A549 (cell line): ENCODE measurements at regions not wholly inside any gene's neighbourhood (a gene's known extent, or its start where the extent isn't known, plus 50 kb on each side); places are given as distances from the start of the nearest gene placed in this dataset.

Source experiments
- ATAC-seq, 2 experiments: fragments of 200-7000 bp in 1 of 2; fragments of >200 bp in 1 of 2; cut with Nextera tagmentation in 1 of 2; cut with Tn5 transposase in 1 of 2; 3 replicates each; pipeline versions ENCODE4 v1.8.0 to v1.9.1; 2018 to 2020; ENCODE audit warnings: mild to moderate bottlenecking in 1 of 2, moderate library complexity in 1 of 2
- CTCF ChIA-PET: fragments of 300-600 bp; sonication (Branson Sonifier 250); formaldehyde crosslinking; extraction: SDS; loops from one replicate; lab custom pipeline; 2021; ENCODE audit warnings: antibody characterized with exemption, inconsistent platforms; lab: Yijun Ruan, JAX
- POLR2A ChIA-PET: fragments of 350-600 bp; formaldehyde crosslinking; extraction: SDS; loops from one replicate; lab custom pipeline; 2021; ENCODE audit warnings: antibody characterized with exemption, inconsistent platforms; lab: Yijun Ruan, JAX
- DNase-seq, 2 experiments: peaks; one replicate each; pipeline versions ENCODE4 v3.0.0 to v3.0.0-alpha.2; 2011 to 2016; ENCODE audit warnings: low read depth in 1 of 2, low spot score in 1 of 2
- FAIRE-seq: peaks from 2 replicates; lab custom pipeline; 2011; peaks lifted over from hg19 to GRCh38; lab: Jason Lieb, UNC
- H3K27ac ChIP-seq, 2 experiments: fragments of >200 bp; sonication (Bioruptor Twin); formaldehyde crosslinking; 3 replicates each; pipeline ENCODE4 v1.5.1; 2016 to 2017
- H3K4me1 ChIP-seq: fragments of >200 bp; sonication (Bioruptor Twin); formaldehyde crosslinking; 3 replicates; pipeline ENCODE4 v1.6.1; 2016
- H3K4me2 ChIP-seq: fragments of >200 bp; sonication (Bioruptor Twin); formaldehyde crosslinking; 3 replicates; pipeline ENCODE4 v1.6.1; 2016
- H3K4me3 ChIP-seq: fragments of >200 bp; sonication (Bioruptor Twin); formaldehyde crosslinking; 3 replicates; pipeline ENCODE4 v1.5.1; 2016
- H3K9me3 ChIP-seq: fragments of >200 bp; sonication (Bioruptor Twin); formaldehyde crosslinking; 3 replicates; pipeline ENCODE4 v1.6.1; 2016
- CBX8 ChIP-seq: fragments of 200-600 bp; sonication (generic); IDR thresholded peaks from 2 replicates; pipeline ENCODE4 v1.6.1; 2016
- CEBPB ChIP-seq, 2 experiments: fragments of >200 bp in 1 of 2; sonication (Bioruptor Twin) in 1 of 2; formaldehyde crosslinking in 1 of 2; IDR thresholded peaks; 2 replicates each; pipeline ENCODE4 v1.6.1; 2012 to 2016
- ESRRA ChIP-seq: fragments of 150-350 bp; IDR thresholded peaks from 2 replicates; pipeline ENCODE4 v1.6.1; 2014; ENCODE audit warnings: mild to moderate bottlenecking, low read length, borderline replicate concordance
- FOSL2 ChIP-seq, 2 experiments: fragments of 450-650 bp in 1 of 2; fragments of >200 bp in 1 of 2; sonication (Bioruptor Twin) in 1 of 2; formaldehyde crosslinking; IDR thresholded peaks; 2 replicates each; pipeline versions ENCODE4 v1.5.0 to v1.6.1; 2016 to 2020; ENCODE audit warnings: mild to moderate bottlenecking in 1 of 2, moderate library complexity in 1 of 2
- GATA3 ChIP-seq: IDR thresholded peaks from 2 replicates; pipeline ENCODE4 v1.6.1; 2012; ENCODE audit warnings: borderline replicate concordance
- HDAC2 ChIP-seq: fragments of 200-600 bp; sonication (generic); IDR thresholded peaks from 2 replicates; pipeline ENCODE4 v1.6.1; 2016
- HEYL ChIP-seq: fragments of 250-450 bp; sonication (Bioruptor Pico); IDR thresholded peaks from 2 replicates; pipeline ENCODE4 v1.8.0; 2021; ENCODE audit warnings: mild to moderate bottlenecking, moderate library complexity
- HOXB13 ChIP-seq: fragments of 250-450 bp; sonication (Bioruptor Pico); IDR thresholded peaks from 2 replicates; pipeline ENCODE4 v1.5.0; 2020; ENCODE audit warnings: low read depth, mild to moderate bottlenecking, moderate library complexity
- KDM5A ChIP-seq: fragments of 200-600 bp; sonication (generic); IDR thresholded peaks from 2 replicates; pipeline ENCODE4 v1.6.1; 2016; ENCODE audit warnings: antibody characterized with exemption, mild to moderate bottlenecking
- MYC ChIP-seq: IDR thresholded peaks from 2 replicates; pipeline ENCODE4 v1.6.1; 2012; ENCODE audit warnings: mild to moderate bottlenecking, inconsistent platforms, low read length, improper control_type of control experiment, borderline replicate concordance
- NFE2L2 ChIP-seq: fragments of 150-350 bp; conservative IDR thresholded peaks from 2 replicates; pipeline ENCODE4 v1.6.1; 2014; ENCODE audit warnings: low read length
- NPAS2 ChIP-seq: fragments of 250-450 bp; sonication (Bioruptor Pico); IDR thresholded peaks from 2 replicates; pipeline ENCODE4 v1.8.0; 2022; ENCODE audit warnings: mild to moderate bottlenecking, moderate library complexity, borderline replicate concordance
- POLR2A ChIP-seq: IDR thresholded peaks from 2 replicates; pipeline ENCODE4 v1.6.1; 2012; ENCODE audit warnings: mild to moderate bottlenecking, low read length
- RAD21 ChIP-seq, 2 experiments: fragments of >200 bp in 1 of 2; sonication (Bioruptor Twin) in 1 of 2; formaldehyde crosslinking in 1 of 2; IDR thresholded peaks in 1 of 2; conservative IDR thresholded peaks in 1 of 2; 2 replicates in 1 of 2; 3 replicates in 1 of 2; pipeline ENCODE4 v1.6.1; 2012 to 2018; ENCODE audit warnings: inconsistent platforms in 1 of 2
- RARB ChIP-seq: fragments of 250-450 bp; sonication (Bioruptor Pico); IDR thresholded peaks from 2 replicates; pipeline ENCODE4 v1.8.0; 2021; ENCODE audit warnings: mild to moderate bottlenecking, moderate library complexity
- SREBF2 ChIP-seq: fragments of 450-650 bp; IDR thresholded peaks from 2 replicates; pipeline ENCODE4 v1.6.1; 2014; ENCODE audit warnings: mild to moderate bottlenecking, moderate library complexity
- WGBS: methylation state at CpG from one replicate; pipeline ENCODE4 v1.1.6; 2017; ENCODE audit errors: missing lambda C conversion rate; 5-methylcytosine and 5-hydroxymethylcytosine counted together
- TF ChIP-seq, protein P1 (sequence below): fragments of 450-650 bp; IDR thresholded peaks from 2 replicates; pipeline ENCODE4 v1.6.1; 2014; ENCODE audit warnings: antibody characterized with exemption
- TF ChIP-seq, protein P2 (sequence below): IDR thresholded peaks from 2 replicates; pipeline ENCODE4 v1.6.1; 2012
- TF ChIP-seq, protein P3 (sequence below): fragments of 200-600 bp; sonication (generic); IDR thresholded peaks from 2 replicates; pipeline ENCODE4 v1.6.1; 2016; ENCODE audit warnings: antibody characterized with exemption, mild to moderate bottlenecking, moderate library complexity

DNA sequence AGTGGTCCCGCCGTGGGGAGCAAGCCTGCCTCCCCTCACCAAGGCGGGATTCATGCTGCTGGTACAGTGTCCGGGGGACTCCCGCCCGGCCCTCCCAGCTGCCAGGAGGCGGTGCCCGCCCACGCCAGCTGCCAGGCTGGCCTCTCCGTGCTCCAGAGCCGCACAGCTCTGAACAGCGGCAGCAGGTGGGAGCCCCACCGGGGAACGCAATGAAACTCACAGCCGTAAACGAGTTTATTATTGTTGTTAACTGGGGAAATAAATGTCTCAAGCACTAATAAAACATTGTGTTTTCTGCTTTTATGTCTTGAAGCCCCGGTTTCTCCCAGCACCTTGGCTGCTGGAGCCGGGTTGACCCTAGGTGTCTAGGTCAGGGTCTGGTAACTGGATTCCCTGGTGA lies 317.7 kb upstream of the TLE3 start:
- DNase-seq (no peak), ATAC-seq (no peak), FAIRE-seq (no peak)
- Histone ChIP-seq H3K27ac (no peak overlapping the region), H3K4me3 (no peak overlapping the region), H3K4me2 (no peak overlapping the region), H3K4me1 (no peaks in the 10 kb centered on the region)
- POLR2A ChIA-PET = no interaction called here
- 79% methylated on average over 18 of the region's 18 CpGs for WGBS
- no peak for TF ChIP-seq NPAS2 (CRISPR knock-in tag)
- TF ChIP-seq SREBF2 = no peak
- no peak for TF ChIP-seq CBX8
- no peak for TF ChIP-seq KDM5A
- TF ChIP-seq NFE2L2 = no peak
- no peak for TF ChIP-seq POLR2A
- no peak for TF ChIP-seq RARB
- no peak for TF ChIP-seq CEBPB (IDR thresholded peaks at IDR 0.05)
- no peak for TF ChIP-seq MYC
- TF ChIP-seq HOXB13 (CRISPR knock-in tag) = no peak
- TF ChIP-seq, protein P1, sequence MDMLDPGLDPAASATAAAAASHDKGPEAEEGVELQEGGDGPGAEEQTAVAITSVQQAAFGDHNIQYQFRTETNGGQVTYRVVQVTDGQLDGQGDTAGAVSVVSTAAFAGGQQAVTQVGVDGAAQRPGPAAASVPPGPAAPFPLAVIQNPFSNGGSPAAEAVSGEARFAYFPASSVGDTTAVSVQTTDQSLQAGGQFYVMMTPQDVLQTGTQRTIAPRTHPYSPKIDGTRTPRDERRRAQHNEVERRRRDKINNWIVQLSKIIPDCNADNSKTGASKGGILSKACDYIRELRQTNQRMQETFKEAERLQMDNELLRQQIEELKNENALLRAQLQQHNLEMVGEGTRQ = no peak
- TF ChIP-seq, protein P2, sequence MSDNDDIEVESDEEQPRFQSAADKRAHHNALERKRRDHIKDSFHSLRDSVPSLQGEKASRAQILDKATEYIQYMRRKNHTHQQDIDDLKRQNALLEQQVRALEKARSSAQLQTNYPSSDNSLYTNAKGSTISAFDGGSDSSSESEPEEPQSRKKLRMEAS = no peak
- no peak for TF ChIP-seq HEYL
- TF ChIP-seq, all 56 proteins: peak for 0
- no peaks in the 10 kb centered on the region for H3K9me3 ChIP-seq
- CTCF ChIA-PET = interaction anchor here (1.0 to 1.1 kb wide), 3 partner anchors 31 to 73 kb away, joined by 3 to 4 read pairs (median 3); no protein-coding TSS in a partner anchor

DNA sequence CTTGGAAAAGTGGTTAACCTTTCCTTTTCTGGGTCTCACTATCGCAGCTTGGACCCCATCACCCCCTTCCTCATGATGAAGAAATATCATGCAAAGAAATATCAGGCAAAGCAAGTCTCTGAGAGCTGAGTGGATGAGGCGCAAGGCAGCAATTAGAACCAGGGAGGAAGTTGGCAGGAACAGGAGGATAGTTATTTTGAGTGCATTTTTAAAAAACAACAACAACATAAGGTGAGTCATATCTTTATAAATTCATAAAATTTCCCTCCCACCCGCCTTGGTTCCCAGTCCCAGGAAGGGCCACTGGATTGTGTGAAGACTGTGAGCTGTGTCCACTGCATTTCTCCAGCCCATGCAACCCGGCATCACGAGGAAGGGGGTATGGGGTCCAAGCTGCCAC lies 316.9 kb upstream of the TLE3 start:
- Histone ChIP-seq H3K9me3 (no peaks in the 10 kb centered on the region), H3K4me3 (no peak overlapping the region), H3K4me1 (no peaks in the 10 kb centered on the region), H3K27ac (no peak overlapping the region), H3K4me2 (no peak overlapping the region)
- WGBS = 76% methylated on average over 5 of the region's 5 CpGs
- POLR2A ChIA-PET = no interaction called here
- ATAC-seq (no peak), DNase-seq (no peak), FAIRE-seq (no peak)
- TF ChIP-seq GATA3 = no peak
- no peak for TF ChIP-seq RAD21 (conservative IDR thresholded peaks at IDR 0.05 in 1 of 2, IDR thresholded peaks at IDR 0.05 in 1 of 2)
- no peak for TF ChIP-seq FOSL2 (IDR thresholded peaks at IDR 0.05)
- no peak for TF ChIP-seq FOSL2 (CRISPR knock-in tag; IDR thresholded peaks at IDR 0.05)
- TF ChIP-seq, protein P3, sequence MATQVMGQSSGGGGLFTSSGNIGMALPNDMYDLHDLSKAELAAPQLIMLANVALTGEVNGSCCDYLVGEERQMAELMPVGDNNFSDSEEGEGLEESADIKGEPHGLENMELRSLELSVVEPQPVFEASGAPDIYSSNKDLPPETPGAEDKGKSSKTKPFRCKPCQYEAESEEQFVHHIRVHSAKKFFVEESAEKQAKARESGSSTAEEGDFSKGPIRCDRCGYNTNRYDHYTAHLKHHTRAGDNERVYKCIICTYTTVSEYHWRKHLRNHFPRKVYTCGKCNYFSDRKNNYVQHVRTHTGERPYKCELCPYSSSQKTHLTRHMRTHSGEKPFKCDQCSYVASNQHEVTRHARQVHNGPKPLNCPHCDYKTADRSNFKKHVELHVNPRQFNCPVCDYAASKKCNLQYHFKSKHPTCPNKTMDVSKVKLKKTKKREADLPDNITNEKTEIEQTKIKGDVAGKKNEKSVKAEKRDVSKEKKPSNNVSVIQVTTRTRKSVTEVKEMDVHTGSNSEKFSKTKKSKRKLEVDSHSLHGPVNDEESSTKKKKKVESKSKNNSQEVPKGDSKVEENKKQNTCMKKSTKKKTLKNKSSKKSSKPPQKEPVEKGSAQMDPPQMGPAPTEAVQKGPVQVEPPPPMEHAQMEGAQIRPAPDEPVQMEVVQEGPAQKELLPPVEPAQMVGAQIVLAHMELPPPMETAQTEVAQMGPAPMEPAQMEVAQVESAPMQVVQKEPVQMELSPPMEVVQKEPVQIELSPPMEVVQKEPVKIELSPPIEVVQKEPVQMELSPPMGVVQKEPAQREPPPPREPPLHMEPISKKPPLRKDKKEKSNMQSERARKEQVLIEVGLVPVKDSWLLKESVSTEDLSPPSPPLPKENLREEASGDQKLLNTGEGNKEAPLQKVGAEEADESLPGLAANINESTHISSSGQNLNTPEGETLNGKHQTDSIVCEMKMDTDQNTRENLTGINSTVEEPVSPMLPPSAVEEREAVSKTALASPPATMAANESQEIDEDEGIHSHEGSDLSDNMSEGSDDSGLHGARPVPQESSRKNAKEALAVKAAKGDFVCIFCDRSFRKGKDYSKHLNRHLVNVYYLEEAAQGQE = no peak
- no peak for TF ChIP-seq MYC
- TF ChIP-seq, all 56 proteins: peak for 0
- CTCF ChIA-PET = interaction anchor here (1.0 to 1.4 kb wide), 2 partner anchors 52 to 73 kb away, joined by 3 read pairs; no protein-coding TSS in a partner anchor

DNA sequence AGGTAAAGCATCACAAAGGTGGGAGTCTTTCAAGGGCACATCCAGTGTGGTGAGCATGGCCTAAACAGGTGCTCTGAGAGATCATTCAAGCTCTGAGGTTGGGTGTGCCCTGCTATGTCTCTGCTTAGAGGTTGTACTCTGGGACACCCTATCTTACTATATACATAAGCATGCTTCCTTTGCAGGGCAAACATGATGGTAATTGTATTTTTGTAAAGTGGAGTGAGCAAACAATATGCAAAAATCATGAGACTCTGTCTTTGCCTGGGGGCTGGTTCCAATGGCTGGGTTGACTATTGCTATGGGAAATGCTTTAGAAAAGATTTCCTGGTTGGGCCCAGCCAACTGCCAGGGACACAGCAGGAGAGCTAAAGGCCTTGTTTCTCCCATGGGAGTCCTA lies 315.1 kb upstream of the TLE3 start:
- FAIRE-seq (no peak), DNase-seq (no peak), ATAC-seq (no peak)
- POLR2A ChIA-PET = no interaction called here
- Histone ChIP-seq H3K27ac (no peak overlapping the region), H3K4me1 (no peaks in the 10 kb centered on the region), H3K4me3 (no peak overlapping the region), H3K9me3 (peaks cover 4% of the 10 kb centered on the region), H3K4me2 (no peak overlapping the region)
- TF ChIP-seq RAD21 (conservative IDR thresholded peaks at IDR 0.05 in 1 of 2, IDR thresholded peaks at IDR 0.05 in 1 of 2) (no peak), FOSL2 (IDR thresholded peaks at IDR 0.05) (no peak), FOSL2 (CRISPR knock-in tag; IDR thresholded peaks at IDR 0.05) (no peak), ESRRA (no peak), SREBF2 (no peak), HDAC2 (no peak)
- CTCF ChIA-PET = interaction anchor here (0.5 to 1.6 kb wide), 3 partner anchors 8 to 319 kb away, joined by 3 to 4 read pairs (median 4); no protein-coding TSS in a partner anchor
